GM12878 (cell line): ENCODE measurements at regions not wholly inside any gene's neighbourhood (a gene's known extent, or its start where the extent isn't known, plus 50 kb on each side); places are given as distances from the start of the nearest gene placed in this dataset.

Source experiments
- CTCF ChIP-seq, 3 experiments: IDR thresholded peaks in 2 of 3; conservative IDR thresholded peaks in 1 of 3; 2 replicates each; pipeline ENCODE4 v1.5.1; 2011; ENCODE audit warnings: low read depth in 3 of 3, low read length in 3 of 3, mild to moderate bottlenecking in 3 of 3, control low read depth in 2 of 3, moderate library complexity in 2 of 3, inconsistent platforms in 1 of 3, mixed read lengths in 1 of 3; ENCODE audit not compliant: control insufficient read depth in 2 of 3, insufficient read depth in 1 of 3; ENCODE audit errors: extremely low read depth in 1 of 3
- SMC3 ChIP-seq: IDR thresholded peaks from 2 replicates; pipeline ENCODE4 v1.6.1; 2011; ENCODE audit warnings: low read length, improper control_type of control experiment, borderline replicate concordance

- TF ChIP-seq SMC3 (no peak), CTCF (IDR thresholded peaks at IDR 0.05 in 2 of 3, conservative IDR thresholded peaks at IDR 0.05 in 1 of 3; ENCODE audit: control insufficient read depth in 2 of 3, extremely low read depth in 1 of 3, insufficient read depth in 1 of 3, low read depth in 3 of 3, low read length in 3 of 3) (no peak)
These were observed 68.8 kb upstream of the TMCO5A start for GRCh38 chr15:37865687-37866086.
